Lower leg skin (tissue), 3 donors: ENCODE measurements at regions not wholly inside any gene's neighbourhood (a gene's known extent, or its start where the extent isn't known, plus 50 kb on each side); places are given as distances from the start of the nearest gene placed in this dataset.

Experiments used
- POLR2A ChIP-seq, 2 donors: fragments of 450-650 bp; IDR thresholded peaks; one replicate each; pipeline ENCODE4 v1.6.1; 2016 to 2017; ENCODE audit warnings: antibody characterized with exemption in 2 of 2, mild to moderate bottlenecking in 1 of 2, moderate library complexity in 1 of 2
- TF ChIP-seq, protein P1 (sequence below), 3 donors: fragments of 450-650 bp; IDR thresholded peaks; one replicate each; pipeline ENCODE4 v1.5.1; 2016; ENCODE audit warnings: antibody characterized with exemption in 3 of 3, mild to moderate bottlenecking in 3 of 3, moderate library complexity in 2 of 3

GRCh38 chr5:98206566-98206965, 566.9 kb upstream of the RGMB start:
- TF ChIP-seq, protein P1, sequence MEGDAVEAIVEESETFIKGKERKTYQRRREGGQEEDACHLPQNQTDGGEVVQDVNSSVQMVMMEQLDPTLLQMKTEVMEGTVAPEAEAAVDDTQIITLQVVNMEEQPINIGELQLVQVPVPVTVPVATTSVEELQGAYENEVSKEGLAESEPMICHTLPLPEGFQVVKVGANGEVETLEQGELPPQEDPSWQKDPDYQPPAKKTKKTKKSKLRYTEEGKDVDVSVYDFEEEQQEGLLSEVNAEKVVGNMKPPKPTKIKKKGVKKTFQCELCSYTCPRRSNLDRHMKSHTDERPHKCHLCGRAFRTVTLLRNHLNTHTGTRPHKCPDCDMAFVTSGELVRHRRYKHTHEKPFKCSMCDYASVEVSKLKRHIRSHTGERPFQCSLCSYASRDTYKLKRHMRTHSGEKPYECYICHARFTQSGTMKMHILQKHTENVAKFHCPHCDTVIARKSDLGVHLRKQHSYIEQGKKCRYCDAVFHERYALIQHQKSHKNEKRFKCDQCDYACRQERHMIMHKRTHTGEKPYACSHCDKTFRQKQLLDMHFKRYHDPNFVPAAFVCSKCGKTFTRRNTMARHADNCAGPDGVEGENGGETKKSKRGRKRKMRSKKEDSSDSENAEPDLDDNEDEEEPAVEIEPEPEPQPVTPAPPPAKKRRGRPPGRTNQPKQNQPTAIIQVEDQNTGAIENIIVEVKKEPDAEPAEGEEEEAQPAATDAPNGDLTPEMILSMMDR (IDR thresholded peaks at IDR 0.05): no peak
- TF ChIP-seq POLR2A (IDR thresholded peaks at IDR 0.05): no peak
